NCI-H69 (cell line): ENCODE measurements at regions not wholly inside any gene's neighbourhood (a gene's known extent, or its start where the extent isn't known, plus 50 kb on each side); places are given as distances from the start of the nearest gene placed in this dataset.

Source experiments
- DNase-seq: peaks from one replicate; lab custom pipeline; 2025; lab: John Stamatoyannopoulos, UW

- DNase-seq = no peak
Measured at GRCh38 chr3:7793786-7794185, 707.8 kb upstream of the LMCD1 start.

GRCh38 chr3:7798276-7798675, 703.3 kb upstream of the LMCD1 start:
- no peak for DNase-seq

- DNase-seq = peak; percentile 16
Measured at GRCh38 chr3:7800006-7800780, 701.4 kb upstream of the LMCD1 start.

GRCh38 chr3:7812490-7812889, 689.1 kb upstream of the LMCD1 start:
- DNase-seq = peak; percentile 2

GRCh38 chr3:7813365-7813764, 688.3 kb upstream of the LMCD1 start:
- DNase-seq = peak; percentile 91

- DNase-seq = no peak
Measured at GRCh38 chr3:7817239-7817638, 684.4 kb upstream of the LMCD1 start.

GRCh38 chr3:7820969-7821368, 680.7 kb upstream of the LMCD1 start:
- no peak for DNase-seq

GRCh38 chr3:7821858-7822257, 679.8 kb upstream of the LMCD1 start:
- no peak for DNase-seq

GRCh38 chr3:7841451-7841850, 660.2 kb upstream of the LMCD1 start:
- DNase-seq = no peak

- no peak for DNase-seq
Measured at GRCh38 chr3:7843441-7843840, 658.2 kb upstream of the LMCD1 start.

GRCh38 chr3:7847021-7847420, 654.6 kb upstream of the LMCD1 start:
- no peak for DNase-seq

- no peak for DNase-seq
Measured at GRCh38 chr3:7847521-7847920, 654.1 kb upstream of the LMCD1 start.

GRCh38 chr3:7854266-7854665, 647.4 kb upstream of the LMCD1 start:
- DNase-seq = peak; percentile 62

- DNase-seq = no peak
Measured at GRCh38 chr3:7854721-7855120, 646.9 kb upstream of the LMCD1 start.

GRCh38 chr3:7865611-7866010, 636.0 kb upstream of the LMCD1 start:
- no peak for DNase-seq

GRCh38 chr3:7867587-7867986, 634.0 kb upstream of the LMCD1 start:
- no peak for DNase-seq

GRCh38 chr3:7871003-7871560, 630.5 kb upstream of the LMCD1 start:
- DNase-seq = peak; percentile 76

- no peak for DNase-seq
Measured at GRCh38 chr3:7874116-7874515, 627.5 kb upstream of the LMCD1 start.

- DNase-seq = no peak
Measured at GRCh38 chr3:7875925-7876324, 625.7 kb upstream of the LMCD1 start.

GRCh38 chr3:7876741-7877297, 624.8 kb upstream of the LMCD1 start:
- DNase-seq = peak; percentile 35

- DNase-seq = no peak
Measured at GRCh38 chr3:7877312-7877711, 624.3 kb upstream of the LMCD1 start.

GRCh38 chr3:7879572-7879971, 622.1 kb upstream of the LMCD1 start:
- DNase-seq = no peak

GRCh38 chr3:7881946-7882345, 619.7 kb upstream of the LMCD1 start:
- no peak for DNase-seq

GRCh38 chr3:7897655-7898054, 604.0 kb upstream of the LMCD1 start:
- DNase-seq = no peak
